Hepatic stellate cell (primary cell): ENCODE measurements at regions not wholly inside any gene's neighbourhood (a gene's known extent, or its start where the extent isn't known, plus 50 kb on each side); places are given as distances from the start of the nearest gene placed in this dataset.
A peak's percentile ranks its signal among the peaks of the same experiment; 100 is the strongest.

Source experiments
- DNase-seq: peaks from one replicate; pipeline ENCODE4 v3.0.0; 2011; ENCODE audit warnings: low spot score

GRCh38 chr6:14806101-14806500, 439.8 kb upstream of the JARID2 start:
- DNase-seq = no peak

DNA sequence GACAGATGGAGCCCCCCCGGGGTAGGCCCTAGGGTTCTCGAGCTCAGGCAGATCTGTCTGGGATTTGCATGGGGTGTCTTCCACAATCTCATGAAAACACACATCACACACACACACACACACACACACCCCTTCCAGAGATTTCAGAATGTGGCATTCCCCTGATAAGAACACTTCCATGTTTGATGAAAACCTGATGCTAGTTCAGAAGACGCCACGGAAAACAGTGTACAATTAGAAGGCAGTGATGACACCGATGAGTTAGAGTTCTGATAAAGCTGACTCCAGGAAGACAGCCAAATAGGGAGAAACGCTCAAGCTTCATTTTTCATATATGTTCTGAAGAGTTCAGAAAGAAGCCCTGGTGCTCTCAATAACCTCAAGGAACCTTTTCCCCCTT, 438.7 kb upstream of the JARID2 start:
- no peak for DNase-seq

GRCh38 chr6:14807971-14808370, 437.9 kb upstream of the JARID2 start:
- no peak for DNase-seq

DNA sequence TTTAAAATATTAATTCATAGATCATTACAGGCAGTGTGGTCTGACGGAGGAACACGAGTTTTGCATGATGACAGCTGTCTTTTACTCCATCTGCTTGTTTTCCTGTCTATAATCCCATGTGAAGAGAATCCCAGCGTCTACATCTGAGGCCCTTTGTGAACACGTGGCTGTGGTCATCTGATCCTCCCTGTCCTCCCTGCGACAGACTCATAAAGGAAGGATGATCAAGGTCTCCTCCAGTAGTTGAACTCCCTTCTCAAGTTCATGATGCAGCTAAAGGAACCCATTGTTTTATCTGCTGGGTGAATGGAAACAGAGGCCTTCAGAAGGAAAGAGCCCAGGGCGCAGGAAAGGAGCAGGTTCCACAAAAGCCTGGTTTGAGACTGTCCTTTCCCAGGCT, 435.8 kb upstream of the JARID2 start:
- DNase-seq = no peak

- peak; percentile 65 for DNase-seq
These were observed 434.0 kb upstream of the JARID2 start for GRCh38 chr6:14811775-14812428.

DNA sequence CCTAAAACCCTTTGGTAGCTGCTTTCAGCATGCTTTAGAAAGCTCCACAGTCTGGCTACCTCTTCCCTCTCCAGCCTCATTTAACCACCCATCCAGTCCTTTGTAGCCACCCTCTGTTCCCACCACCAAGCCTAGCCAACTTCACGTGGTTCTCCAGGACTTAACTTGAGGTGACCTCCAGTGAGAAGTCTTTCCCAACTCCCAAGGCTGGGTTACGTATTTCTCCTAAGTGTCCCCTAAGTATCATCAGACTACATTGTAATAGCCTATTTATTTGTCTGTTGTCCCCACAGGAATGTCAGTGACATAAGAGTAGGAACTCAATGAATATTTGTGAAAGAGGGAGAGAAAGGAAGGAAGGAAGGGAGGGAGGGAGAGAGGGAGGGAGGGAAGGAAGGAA, 431.9 kb upstream of the JARID2 start:
- DNase-seq = no peak

DNA sequence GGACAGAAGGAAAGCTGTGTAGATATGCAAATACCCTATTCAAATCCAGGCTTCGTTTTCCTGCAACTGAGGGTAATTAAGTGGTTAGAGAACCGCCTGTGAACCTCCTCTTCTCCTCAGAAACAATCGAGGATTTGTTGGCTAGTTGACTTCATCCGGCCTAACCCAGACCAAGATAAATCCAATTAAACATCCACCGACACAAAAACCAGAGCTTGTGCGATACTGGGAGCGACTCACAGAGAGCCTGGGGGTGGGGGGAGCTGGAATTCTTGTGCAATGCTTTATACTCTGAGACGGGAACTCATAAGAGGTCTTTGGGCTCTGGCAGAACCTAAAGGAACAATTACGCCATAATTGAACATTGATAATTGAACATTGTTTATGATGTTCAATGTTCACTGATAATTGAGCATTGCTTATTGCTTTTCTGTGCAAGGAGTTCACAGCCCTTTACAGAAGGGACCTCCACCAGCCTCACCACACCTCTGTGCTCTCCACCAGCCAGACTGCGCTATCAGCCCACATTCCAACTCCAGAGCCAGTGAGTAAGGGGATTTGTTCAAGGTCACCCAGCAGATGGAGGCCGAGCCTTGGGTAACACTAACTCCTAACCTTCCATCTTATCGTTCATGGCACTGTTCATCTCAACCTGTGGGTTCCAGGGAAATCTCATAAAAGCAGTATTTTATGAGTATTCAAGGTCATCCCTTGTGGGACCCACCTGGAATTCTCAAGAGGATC, 429.6 kb upstream of the JARID2 start:
- DNase-seq = no peak

DNA sequence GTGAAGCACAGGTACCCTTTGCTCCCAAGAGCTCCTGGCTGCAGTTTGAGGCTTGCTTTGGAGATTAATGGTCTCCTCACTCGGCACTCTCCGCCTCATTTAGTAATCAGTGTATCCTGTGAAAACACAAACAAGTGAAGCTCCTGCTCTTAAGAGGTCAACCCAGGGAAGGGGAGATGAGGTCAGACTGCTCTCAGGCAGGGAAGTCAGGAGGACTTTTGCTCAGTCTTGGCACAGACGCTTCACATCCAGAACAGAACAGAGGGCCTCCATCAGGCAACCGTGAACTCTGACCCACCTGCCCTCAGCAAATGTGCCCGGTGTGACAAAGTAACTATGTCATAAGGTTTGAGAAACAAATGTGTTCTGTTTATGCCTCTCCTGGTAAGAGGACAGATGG, 428.8 kb upstream of the JARID2 start:
- no peak for DNase-seq

DNA sequence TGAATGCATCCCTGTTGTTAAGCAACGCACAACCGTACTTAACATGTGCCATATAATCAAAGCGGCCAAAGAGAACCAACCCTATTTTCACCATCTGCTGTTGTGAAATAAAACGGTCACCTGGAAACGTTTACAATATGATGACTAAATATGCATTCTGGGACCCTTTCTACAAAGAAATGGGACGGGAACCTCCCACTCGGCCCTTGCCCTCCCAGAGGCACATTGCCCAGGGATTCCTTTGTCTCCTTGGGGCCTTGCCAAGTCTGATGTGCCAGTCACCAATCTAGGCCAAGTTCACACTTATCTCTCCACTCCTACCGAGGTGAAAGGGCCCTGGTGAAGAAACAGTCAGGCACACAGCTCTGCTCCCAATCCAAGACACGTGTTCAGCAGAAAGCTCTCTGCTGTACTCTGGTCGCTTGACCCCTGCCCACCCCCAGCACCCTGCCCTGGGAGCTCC, 427.4 kb upstream of the JARID2 start:
- no peak for DNase-seq

GRCh38 chr6:14819001-14819400, 426.9 kb upstream of the JARID2 start:
- no peak for DNase-seq

DNA sequence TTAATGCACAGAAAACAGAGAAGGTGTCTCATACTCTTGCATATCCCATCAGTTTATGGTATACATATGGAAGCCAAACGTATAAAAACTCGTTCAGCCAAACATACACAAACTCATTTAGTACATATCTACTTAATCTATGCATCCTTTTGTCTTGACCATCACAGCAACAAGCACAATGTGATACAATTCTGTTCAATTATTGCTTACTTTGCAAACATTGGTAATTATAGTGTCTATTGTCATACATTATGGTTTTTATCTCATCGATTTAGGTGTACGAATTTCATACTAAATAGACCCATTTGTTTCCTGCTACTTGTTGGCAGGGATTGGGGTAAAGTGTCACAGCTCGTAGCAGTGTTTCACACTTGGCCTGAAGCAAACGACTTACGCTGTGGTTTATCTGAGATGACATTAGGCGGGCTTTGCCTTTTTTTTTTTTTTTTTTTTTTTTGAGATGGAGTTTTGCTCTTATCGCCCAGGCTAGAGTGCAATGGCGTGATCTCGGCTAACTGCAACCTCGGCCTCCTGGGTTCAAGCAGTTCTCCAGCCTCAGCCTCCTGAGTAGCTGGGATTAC, 425.9 kb upstream of the JARID2 start:
- DNase-seq = no peak

DNA sequence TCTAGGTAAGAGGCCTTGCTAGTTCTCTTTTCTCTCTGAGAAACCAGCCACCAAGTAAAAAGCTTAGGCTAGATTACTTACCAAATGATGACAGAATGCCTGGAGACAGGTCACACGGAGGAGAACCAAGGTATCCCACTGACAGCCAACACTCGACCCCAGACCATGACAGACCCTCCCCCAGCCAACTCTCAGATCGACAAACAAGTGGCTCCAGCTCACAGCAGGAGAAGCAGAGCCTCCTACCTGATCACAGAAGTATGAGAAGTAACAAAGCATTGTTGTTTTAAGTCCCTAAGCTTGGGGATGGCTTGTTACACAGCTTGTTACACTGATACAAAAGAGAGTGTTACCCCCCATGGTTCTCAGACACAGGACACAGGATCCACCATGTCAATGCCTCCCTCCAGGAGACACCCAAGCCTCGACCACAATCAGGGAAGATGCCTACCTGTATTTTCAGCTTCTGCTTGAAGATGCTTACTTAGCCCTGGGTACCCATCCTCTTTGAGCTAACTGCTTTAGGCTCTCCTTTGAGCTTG, 423.8 kb upstream of the JARID2 start:
- no peak for DNase-seq

DNA sequence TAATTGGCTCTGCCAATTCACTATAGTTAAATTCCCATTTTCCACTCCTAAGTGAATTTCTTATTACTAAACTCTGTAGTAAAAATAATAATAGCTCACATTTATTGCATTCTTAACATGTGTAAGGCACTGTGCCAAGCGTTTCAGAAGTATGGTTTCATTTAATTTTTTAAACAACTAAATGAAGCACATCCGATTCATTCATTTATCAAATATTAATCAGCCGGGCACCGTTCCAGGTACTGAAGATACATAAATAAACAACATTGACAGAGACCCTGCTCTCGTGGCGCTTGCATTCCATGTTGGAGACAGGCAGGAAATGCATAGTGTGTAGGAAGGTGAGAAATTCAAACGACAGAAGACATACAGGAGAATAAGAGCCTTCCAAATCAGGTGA, 423.2 kb upstream of the JARID2 start:
- DNase-seq = no peak

DNA sequence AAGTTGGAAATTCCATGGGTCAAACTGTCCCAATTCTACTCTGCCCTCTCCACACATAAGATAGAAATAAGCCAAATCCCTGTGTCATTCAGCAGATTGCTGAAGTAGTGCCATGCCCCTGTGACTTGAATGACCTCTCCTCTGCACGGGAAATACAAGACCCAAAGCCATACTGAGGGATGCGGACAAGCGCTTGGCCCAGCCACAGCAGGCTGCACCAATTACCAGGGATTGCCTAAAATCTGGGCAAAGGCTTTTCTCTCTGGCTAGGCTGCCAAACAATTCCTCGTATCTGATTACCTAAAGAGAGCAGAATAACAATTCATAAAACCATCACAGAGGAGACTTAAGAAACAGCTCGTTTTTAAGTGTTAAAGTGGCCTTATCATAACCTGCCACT, 421.8 kb upstream of the JARID2 start:
- DNase-seq = no peak

GRCh38 chr6:14824484-14825275, 421.2 kb upstream of the JARID2 start:
- no peak for DNase-seq

GRCh38 chr6:14826456-14826855, 419.4 kb upstream of the JARID2 start:
- DNase-seq = no peak

DNA sequence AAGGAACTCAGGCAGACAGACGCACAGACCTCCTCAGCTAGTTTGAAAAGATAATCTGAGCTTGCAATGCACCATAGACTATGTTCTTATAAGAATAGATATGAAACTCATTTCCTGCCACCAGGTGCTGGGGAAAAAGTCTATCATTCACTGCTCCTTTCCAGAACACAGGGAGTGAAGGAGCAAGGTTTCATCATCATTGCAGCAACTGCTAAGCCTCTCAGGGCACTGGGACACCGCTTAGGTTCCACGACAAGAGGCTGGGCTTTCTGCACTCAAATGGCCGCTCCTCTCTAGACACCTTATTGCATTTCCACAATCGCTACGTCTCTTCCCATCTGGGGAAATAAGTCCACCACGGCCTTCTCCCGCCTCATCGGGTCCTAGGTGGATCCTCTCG, 418.5 kb upstream of the JARID2 start:
- DNase-seq = no peak

DNA sequence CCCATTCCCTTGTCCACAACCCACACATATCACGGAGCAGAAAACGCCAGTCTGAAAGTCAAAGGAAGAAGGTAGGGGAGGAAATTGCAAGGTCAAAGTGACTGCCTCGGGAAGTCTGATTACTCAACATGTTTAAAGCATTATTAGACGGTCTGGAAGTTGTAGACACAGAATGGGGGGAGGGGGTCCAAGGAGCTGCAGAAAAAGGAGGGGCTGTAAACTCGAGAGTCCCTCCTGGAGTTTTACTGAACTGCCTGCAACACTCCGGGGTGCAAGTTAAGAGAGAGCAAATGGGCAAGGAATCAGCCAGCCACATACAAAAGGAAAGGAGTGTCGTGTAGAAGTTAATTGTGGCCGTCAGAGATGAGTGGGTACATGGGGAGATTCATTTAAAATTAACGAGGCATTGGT, 417.7 kb upstream of the JARID2 start:
- DNase-seq = no peak

- DNase-seq = no peak
These were observed 414.8 kb upstream of the JARID2 start for GRCh38 chr6:14831070-14831469.

DNA sequence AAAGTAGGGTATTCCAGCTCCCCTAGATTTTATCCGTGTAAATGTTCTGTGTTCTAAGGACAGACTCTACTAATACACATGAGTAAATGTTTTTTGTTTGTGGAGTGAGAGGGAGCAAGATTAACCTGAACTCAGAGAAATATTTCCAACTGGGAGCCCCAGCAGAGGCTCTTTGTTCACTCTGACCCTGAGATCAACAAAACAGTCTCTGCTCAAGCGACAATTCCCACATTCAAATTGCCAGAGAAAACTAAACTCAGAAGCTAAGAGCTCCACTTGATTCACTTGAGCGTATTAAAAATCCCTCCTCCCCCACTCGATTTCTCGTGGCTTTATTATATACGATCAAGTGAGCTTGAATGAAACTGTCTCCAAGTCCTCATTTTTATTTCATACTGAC, 413.9 kb upstream of the JARID2 start:
- no peak for DNase-seq

GRCh38 chr6:14832427-14832826, 413.4 kb upstream of the JARID2 start:
- DNase-seq = no peak

GRCh38 chr6:14834851-14835530, 410.9 kb upstream of the JARID2 start:
- DNase-seq = no peak
